Upper lobe of right lung (tissue), 1 donor: ENCODE measurements at regions not wholly inside any gene's neighbourhood (a gene's known extent, or its start where the extent isn't known, plus 50 kb on each side); places are given as distances from the start of the nearest gene placed in this dataset.

Experiments used
- ATAC-seq: fragments of 200-7000 bp; cut with Tn5 transposase; one replicate; pipeline ENCODE4 v1.9.1; 2020; ENCODE audit warnings: mild to moderate bottlenecking, moderate library complexity
- DNase-seq: peaks from one replicate; pipeline ENCODE4 v3.0.0-alpha.2; 2020
- H3K27ac ChIP-seq: fragments of 200-600 bp; one replicate; pipeline ENCODE4 v1.8.0; 2022
- H3K27me3 ChIP-seq: fragments of 200-600 bp; one replicate; pipeline ENCODE4 v1.8.0; 2022; ENCODE audit warnings: mild to moderate bottlenecking
- H3K36me3 ChIP-seq: fragments of 200-600 bp; one replicate; pipeline ENCODE4 v1.8.0; 2022
- H3K4me1 ChIP-seq: fragments of 200-600 bp; one replicate; pipeline ENCODE4 v1.8.0; 2022
- H3K4me3 ChIP-seq: fragments of 200-600 bp; one replicate; pipeline ENCODE4 v1.8.0; 2022; ENCODE audit warnings: mild to moderate bottlenecking
- H3K9me3 ChIP-seq: fragments of 200-600 bp; one replicate; pipeline ENCODE4 v1.8.0; 2022
- CTCF ChIP-seq: fragments of 200-600 bp; IDR thresholded peaks from one replicate; pipeline ENCODE4 v1.8.0; 2022; ENCODE audit warnings: antibody characterized with exemption
- intact Hi-C: fragments of 100-400 bp; cut with DNase I; formaldehyde crosslinking; loops from one replicate; pipeline ENCODE4 v1.11.0; 2022
- donor health status: DM: no; HTN: yes; CAD: no; lungs with severe emphysema.

GRCh38 chr5:93079046-93079445 lies 502.0 kb downstream of the NR2F1-AS1 start:
- no peaks in the 10 kb centered on the region for H3K9me3 ChIP-seq
- H3K27ac ChIP-seq: no peak overlapping the region
- TF ChIP-seq CTCF: no peak
- H3K4me3 ChIP-seq: no peak overlapping the region
- H3K27me3 ChIP-seq: no peaks in the 10 kb centered on the region
- intact Hi-C loops: no loop called here
- no peaks in the 10 kb centered on the region for H3K4me1 ChIP-seq
- H3K36me3 ChIP-seq: no peaks in the 10 kb centered on the region
- DNase-seq (no peak), ATAC-seq (no peak)

GRCh38 chr5:93078082-93079038 lies 502.7 kb downstream of the NR2F1-AS1 start:
- TF ChIP-seq CTCF: no peak
- ATAC-seq: peak; percentile 81
- no peak overlapping the region for H3K27ac ChIP-seq
- intact Hi-C loops: no loop called here
- no peak for DNase-seq
- H3K4me3 ChIP-seq: no peak overlapping the region
- no peaks in the 10 kb centered on the region for H3K4me1 ChIP-seq
- H3K36me3 ChIP-seq: no peaks in the 10 kb centered on the region
- no peaks in the 10 kb centered on the region for H3K9me3 ChIP-seq
- H3K27me3 ChIP-seq: no peaks in the 10 kb centered on the region

GRCh38 chr5:93076566-93076965 lies 504.5 kb downstream of the NR2F1-AS1 start:
- no peak for ATAC-seq
- Histone ChIP-seq H3K27me3 (no peaks in the 10 kb centered on the region), H3K4me1 (no peaks in the 10 kb centered on the region), H3K4me3 (no peak overlapping the region), H3K27ac (no peak overlapping the region), H3K9me3 (no peaks in the 10 kb centered on the region), H3K36me3 (no peaks in the 10 kb centered on the region)
- intact Hi-C loops: no loop called here
- DNase-seq: no peak
- TF ChIP-seq CTCF: no peak

GRCh38 chr5:93076096-93076495 lies 504.9 kb downstream of the NR2F1-AS1 start:
- H3K27ac ChIP-seq: no peak overlapping the region
- H3K4me3 ChIP-seq: no peak overlapping the region
- intact Hi-C loops: no loop called here

GRCh38 chr5:93073547-93073946 lies 507.5 kb downstream of the NR2F1-AS1 start:
- no peaks in the 10 kb centered on the region for H3K4me1 ChIP-seq
- TF ChIP-seq CTCF: no peak
- DNase-seq (no peak), ATAC-seq (no peak)
- H3K9me3 ChIP-seq: no peaks in the 10 kb centered on the region
- no peaks in the 10 kb centered on the region for H3K36me3 ChIP-seq
- no peaks in the 10 kb centered on the region for H3K27me3 ChIP-seq
- H3K27ac ChIP-seq: no peak overlapping the region
- intact Hi-C loops: no loop called here
- no peak overlapping the region for H3K4me3 ChIP-seq

More at GRCh38 chr5:93076096-93076495, 504.9 kb downstream of the NR2F1-AS1 start:
- Histone ChIP-seq H3K9me3 (no peaks in the 10 kb centered on the region), H3K4me1 (no peaks in the 10 kb centered on the region), H3K27me3 (no peaks in the 10 kb centered on the region), H3K36me3 (no peaks in the 10 kb centered on the region)
- DNase-seq (no peak), ATAC-seq (no peak)
- no peak for TF ChIP-seq CTCF
